ENCODE measurements at regions not wholly inside any gene's neighbourhood (a gene's known extent, or its start where the extent isn't known, plus 50 kb on each side); places are given as distances from the start of the nearest gene placed in this dataset.
A peak's percentile ranks its signal among the peaks of the same experiment; 100 is the strongest.

DNA sequence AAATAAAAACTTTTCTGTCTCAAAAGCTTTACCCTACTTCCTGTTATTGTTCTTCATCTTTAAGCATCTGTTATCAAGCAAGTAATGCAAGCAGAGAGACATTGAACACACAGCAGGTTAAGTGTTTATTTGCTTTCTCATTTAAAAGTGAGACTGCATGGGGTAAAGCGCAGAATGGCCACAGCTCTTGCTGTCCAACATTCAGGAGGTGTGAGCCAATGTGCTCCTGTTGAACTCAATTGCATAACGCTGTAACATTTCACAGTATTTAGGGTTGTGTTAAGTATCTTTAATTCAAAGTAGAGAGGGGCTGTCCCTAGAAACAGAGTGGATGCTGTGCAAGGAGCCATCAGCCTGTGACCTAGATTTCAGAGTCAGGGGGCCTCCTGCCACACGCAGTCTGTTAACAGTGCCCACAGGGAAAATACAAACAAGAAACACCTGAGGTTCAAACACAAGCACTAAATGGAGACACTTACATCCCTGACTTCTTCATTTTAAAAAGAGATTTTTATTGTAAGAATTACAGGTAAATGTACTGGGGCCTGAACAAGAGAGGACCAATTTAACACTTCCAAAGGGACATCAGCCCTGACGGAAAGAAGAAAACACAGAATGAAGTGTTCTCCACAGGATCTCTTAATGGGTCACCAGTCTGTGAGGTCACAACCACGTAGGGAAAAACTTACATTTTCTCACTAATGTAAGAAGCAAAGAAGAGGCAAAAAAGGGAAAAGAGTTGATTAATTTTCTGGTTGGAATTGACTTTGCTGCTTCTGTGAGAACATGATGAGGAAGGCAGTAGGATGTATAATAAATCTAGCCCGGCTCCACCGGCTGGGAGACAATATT lies 815.1 kb downstream of the VGLL3 start:
- Histone ChIP-seq H3K27me3 (ENCODE audit: insufficient read depth, low read length) (no peaks in the 10 kb centered on the region), H3K79me1 (ENCODE audit: low read length) (no peaks in the 10 kb centered on the region), H3K4me2 (ENCODE audit: low read length) (no peak overlapping the region), H3K23ac (ENCODE audit: low read length) (no peak overlapping the region), H2BK5ac (ENCODE audit: low read depth, low read length, poor library complexity) (no peak overlapping the region), H3K4ac (ENCODE audit: low read depth, low read length) (no peak overlapping the region), H3K27ac (ENCODE audit: low read depth, low read length) (no peak overlapping the region), H4K8ac (ENCODE audit: low read depth, low read length) (no peak overlapping the region), H3K36me3 (ENCODE audit: control insufficient read depth in 1 of 2, insufficient read depth in 2 of 2, low read length in 2 of 2) (no peaks in the 10 kb centered on the region), H2BK120ac (ENCODE audit: insufficient read depth, low read length, poor library complexity) (no peak overlapping the region), H2AK5ac (ENCODE audit: low read length) (no peak overlapping the region), H3K18ac (ENCODE audit: low read length) (no peak overlapping the region), H4K91ac (ENCODE audit: low read depth, low read length) (no peak overlapping the region), H3K14ac (ENCODE audit: low read length) (no peak overlapping the region), H3K4me3 (ENCODE audit: low read depth, low read length) (no peak overlapping the region), H3K9ac (ENCODE audit: low read length) (no peak overlapping the region), H3K9me3 (ENCODE audit: insufficient read depth, low read depth, low read length) (no peaks in the 10 kb centered on the region), H4K12ac (ENCODE audit: low read depth, low read length) (no peak overlapping the region), H2AFZ (ENCODE audit: insufficient read depth, low read length, poor library complexity) (no peak overlapping the region), H2BK12ac (ENCODE audit: low read length) (no peak overlapping the region), H3K79me2 (ENCODE audit: control insufficient read depth, insufficient read depth, low read length, poor library complexity) (no peaks in the 10 kb centered on the region), H3K4me1 (ENCODE audit: control insufficient read depth in 1 of 2, insufficient read depth in 2 of 2, low read length in 2 of 2) (peaks cover 0 to 5% of the 10 kb centered on the region in 2 experiments)
- DNase-seq: no peak
- WGBS (ENCODE audit: extremely low coverage, insufficient coverage, insufficient read length): no CpG with 5 or more reads among the region's 7 CpGs

DNA sequence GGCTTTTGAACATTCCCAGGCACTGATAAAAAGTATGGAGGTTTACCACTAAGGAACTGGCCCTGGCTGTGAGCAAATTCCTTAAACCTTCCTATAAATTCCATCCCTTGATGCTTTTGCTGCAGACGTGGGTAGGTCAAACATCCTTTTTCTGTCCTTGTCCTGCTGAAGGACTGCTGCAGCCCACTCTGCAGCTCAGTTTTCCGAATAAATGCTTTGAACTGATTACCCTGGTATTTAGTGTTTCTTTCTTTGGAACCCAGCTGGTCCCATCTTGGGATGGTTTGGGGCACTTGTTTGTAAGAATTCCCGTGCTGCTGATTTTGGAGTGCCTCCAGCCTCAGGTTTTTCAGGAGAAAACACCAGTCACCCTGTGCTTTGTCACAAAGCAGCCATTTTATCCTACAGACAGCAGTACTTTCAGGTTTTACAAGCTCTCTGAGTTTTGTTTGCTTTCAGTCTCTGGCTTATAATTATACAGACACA lies 815.9 kb downstream of the VGLL3 start:
- Histone ChIP-seq H4K91ac (ENCODE audit: low read depth, low read length) (no peak overlapping the region), H3K4me1 (ENCODE audit: control insufficient read depth in 1 of 2, insufficient read depth in 2 of 2, low read length in 2 of 2) (peaks cover 0 to 5% of the 10 kb centered on the region in 2 experiments), H3K4me3 (ENCODE audit: low read depth, low read length) (no peak overlapping the region), H3K4ac (ENCODE audit: low read depth, low read length) (no peak overlapping the region), H2AFZ (ENCODE audit: insufficient read depth, low read length, poor library complexity) (no peak overlapping the region), H2BK5ac (ENCODE audit: low read depth, low read length, poor library complexity) (no peak overlapping the region), H3K9me3 (ENCODE audit: insufficient read depth, low read depth, low read length) (no peaks in the 10 kb centered on the region), H2BK12ac (ENCODE audit: low read length) (no peak overlapping the region), H2BK120ac (ENCODE audit: insufficient read depth, low read length, poor library complexity) (no peak overlapping the region), H4K8ac (ENCODE audit: low read depth, low read length) (no peak overlapping the region), H2AK5ac (ENCODE audit: low read length) (no peak overlapping the region), H3K79me1 (ENCODE audit: low read length) (no peaks in the 10 kb centered on the region), H3K18ac (ENCODE audit: low read length) (no peak overlapping the region), H3K9ac (ENCODE audit: low read length) (no peak overlapping the region), H4K12ac (ENCODE audit: low read depth, low read length) (no peak overlapping the region), H3K79me2 (ENCODE audit: control insufficient read depth, insufficient read depth, low read length, poor library complexity) (no peaks in the 10 kb centered on the region), H3K27me3 (ENCODE audit: insufficient read depth, low read length) (no peaks in the 10 kb centered on the region), H3K4me2 (ENCODE audit: low read length) (no peak overlapping the region), H3K14ac (ENCODE audit: low read length) (no peak overlapping the region), H3K23ac (ENCODE audit: low read length) (no peak overlapping the region), H3K36me3 (ENCODE audit: control insufficient read depth in 1 of 2, insufficient read depth in 2 of 2, low read length in 2 of 2) (no peaks in the 10 kb centered on the region), H3K27ac (ENCODE audit: low read depth, low read length) (peak overlapping the region; percentile 46)
- no peak for DNase-seq
- no CpG with 5 or more reads among the region's 3 CpGs for WGBS (ENCODE audit: extremely low coverage, insufficient coverage, insufficient read length)

DNA sequence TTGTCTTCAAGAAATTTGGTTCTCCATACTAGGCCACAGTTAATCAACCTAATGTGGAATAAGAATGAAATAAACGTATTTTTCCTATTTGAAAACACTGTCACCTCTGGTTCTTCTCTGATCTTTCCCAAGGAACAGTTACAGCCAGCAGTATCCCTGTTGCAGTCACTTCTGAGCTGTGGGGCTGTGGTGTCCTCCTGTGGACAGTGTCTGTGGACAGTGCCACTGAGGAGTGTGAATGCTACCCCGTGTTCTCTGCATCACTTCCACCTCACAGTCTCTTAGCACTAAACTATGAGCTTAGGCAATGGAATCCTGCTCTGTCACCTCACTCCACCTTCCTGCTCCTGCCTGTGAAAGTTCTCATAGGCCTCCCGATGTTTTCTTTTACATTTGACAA lies 817.5 kb downstream of the VGLL3 start:
- no peak overlapping the region for H3K4ac ChIP-seq (ENCODE audit: low read depth, low read length)
- no peaks in the 10 kb centered on the region for H3K36me3 ChIP-seq (ENCODE audit: control insufficient read depth in 1 of 2, insufficient read depth in 2 of 2, low read length in 2 of 2)
- H3K27me3 ChIP-seq (ENCODE audit: insufficient read depth, low read length): no peaks in the 10 kb centered on the region
- H3K79me2 ChIP-seq (ENCODE audit: control insufficient read depth, insufficient read depth, low read length, poor library complexity): no peaks in the 10 kb centered on the region
- no peak overlapping the region for H2BK5ac ChIP-seq (ENCODE audit: low read depth, low read length, poor library complexity)
- no peak overlapping the region for H3K23ac ChIP-seq (ENCODE audit: low read length)
- no peak overlapping the region for H2AFZ ChIP-seq (ENCODE audit: insufficient read depth, low read length, poor library complexity)
- H3K4me1 ChIP-seq (ENCODE audit: control insufficient read depth in 1 of 2, insufficient read depth in 2 of 2, low read length in 2 of 2): peaks cover 0 to 5% of the 10 kb centered on the region in 2 experiments
- H3K9me3 ChIP-seq (ENCODE audit: insufficient read depth, low read depth, low read length): no peaks in the 10 kb centered on the region
- no peak for DNase-seq
- no peak overlapping the region for H3K27ac ChIP-seq (ENCODE audit: low read depth, low read length)
- no peak overlapping the region for H3K4me3 ChIP-seq (ENCODE audit: low read depth, low read length)
- no peak overlapping the region for H3K4me2 ChIP-seq (ENCODE audit: low read length)
- H4K12ac ChIP-seq (ENCODE audit: low read depth, low read length): no peak overlapping the region
- no CpG with 5 or more reads among the region's 3 CpGs for WGBS (ENCODE audit: extremely low coverage, insufficient coverage, insufficient read length)
- H2AK5ac ChIP-seq (ENCODE audit: low read length): no peak overlapping the region
- H3K18ac ChIP-seq (ENCODE audit: low read length): no peak overlapping the region
- H4K91ac ChIP-seq (ENCODE audit: low read depth, low read length): no peak overlapping the region
- no peak overlapping the region for H2BK120ac ChIP-seq (ENCODE audit: insufficient read depth, low read length, poor library complexity)
- no peaks in the 10 kb centered on the region for H3K79me1 ChIP-seq (ENCODE audit: low read length)
- H3K9ac ChIP-seq (ENCODE audit: low read length): no peak overlapping the region
- H2BK12ac ChIP-seq (ENCODE audit: low read length): no peak overlapping the region
- no peak overlapping the region for H3K14ac ChIP-seq (ENCODE audit: low read length)
- H4K8ac ChIP-seq (ENCODE audit: low read depth, low read length): no peak overlapping the region

DNA sequence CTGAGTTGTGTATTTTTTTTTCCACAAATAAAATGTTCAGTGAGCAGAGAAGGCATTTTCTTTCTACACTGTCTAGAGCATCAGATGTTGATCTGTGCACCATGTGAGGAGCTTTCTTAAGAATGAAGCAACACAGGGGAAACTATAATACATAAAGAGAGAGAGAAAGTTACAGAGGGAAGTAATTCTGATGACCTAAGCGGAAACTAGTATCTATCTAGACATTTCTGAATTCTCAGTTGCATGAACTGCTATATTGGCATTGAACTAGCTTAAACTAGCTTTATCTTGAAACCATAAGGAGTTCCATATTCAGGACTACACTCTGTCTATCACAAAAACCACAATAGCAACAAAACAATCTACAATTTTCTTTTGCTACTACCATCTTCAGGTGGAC lies 822.4 kb downstream of the VGLL3 start:
- Histone ChIP-seq H3K27ac (ENCODE audit: low read depth, low read length) (no peak overlapping the region), H3K23ac (ENCODE audit: low read length) (no peak overlapping the region), H4K91ac (ENCODE audit: low read depth, low read length) (no peak overlapping the region), H2BK120ac (ENCODE audit: insufficient read depth, low read length, poor library complexity) (no peak overlapping the region), H4K12ac (ENCODE audit: low read depth, low read length) (no peak overlapping the region), H3K79me2 (ENCODE audit: control insufficient read depth, insufficient read depth, low read length, poor library complexity) (no peaks in the 10 kb centered on the region), H3K4me1 (ENCODE audit: control insufficient read depth in 1 of 2, insufficient read depth in 2 of 2, low read length in 2 of 2) (no peaks in the 10 kb centered on the region), H3K79me1 (ENCODE audit: low read length) (no peaks in the 10 kb centered on the region), H4K8ac (ENCODE audit: low read depth, low read length) (no peak overlapping the region), H2AK5ac (ENCODE audit: low read length) (no peak overlapping the region), H3K4me2 (ENCODE audit: low read length) (no peak overlapping the region), H3K36me3 (ENCODE audit: control insufficient read depth in 1 of 2, insufficient read depth in 2 of 2, low read length in 2 of 2) (no peaks in the 10 kb centered on the region), H2BK12ac (ENCODE audit: low read length) (no peak overlapping the region), H3K4ac (ENCODE audit: low read depth, low read length) (no peak overlapping the region), H3K27me3 (ENCODE audit: insufficient read depth, low read length) (no peaks in the 10 kb centered on the region), H3K18ac (ENCODE audit: low read length) (no peak overlapping the region), H3K9me3 (ENCODE audit: insufficient read depth, low read depth, low read length) (no peaks in the 10 kb centered on the region), H2AFZ (ENCODE audit: insufficient read depth, low read length, poor library complexity) (no peak overlapping the region), H3K9ac (ENCODE audit: low read length) (no peak overlapping the region), H3K4me3 (ENCODE audit: low read depth, low read length) (no peak overlapping the region), H3K14ac (ENCODE audit: low read length) (no peak overlapping the region), H2BK5ac (ENCODE audit: low read depth, low read length, poor library complexity) (no peak overlapping the region)
- no CpG with 5 or more reads among the region's 1 CpG for WGBS (ENCODE audit: extremely low coverage, insufficient coverage, insufficient read length)
- DNase-seq: no peak
